HG03342 (cell line): ENCODE measurements at regions not wholly inside any gene's neighbourhood (a gene's known extent, or its start where the extent isn't known, plus 50 kb on each side); places are given as distances from the start of the nearest gene placed in this dataset.
"Not testable (repeated sequence)": the region's sequence is repeated elsewhere in the genome, so short reads cannot be mapped to it uniquely, and the experiment has no call there.

Experiments used
- ATAC-seq: cut with Tn5 transposase; IDR thresholded peaks from one replicate; pipeline ENCODE4 v1.9.1; 2021; ENCODE audit warnings: mild to moderate bottlenecking, moderate library complexity; ENCODE audit not compliant: unreplicated experiment

- ATAC-seq = no peak
Observed at GRCh38 chr4:81611221-81611620, 139.5 kb upstream of the RASGEF1B start.

GRCh38 chr4:81609844-81610243 is 138.1 kb upstream of the RASGEF1B start:
- no peak for ATAC-seq

- ATAC-seq = no peak
Observed at GRCh38 chr4:81607950-81608349, 136.2 kb upstream of the RASGEF1B start.

- no peak for ATAC-seq
Observed at GRCh38 chr4:81606801-81607501, 135.2 kb upstream of the RASGEF1B start.

- ATAC-seq = no peak
Observed at GRCh38 chr4:81606166-81606565, 134.5 kb upstream of the RASGEF1B start.

GRCh38 chr4:81605271-81605670 is 133.6 kb upstream of the RASGEF1B start:
- ATAC-seq = no peak

- ATAC-seq = no peak
Observed at GRCh38 chr4:81604683-81605218, 133.0 kb upstream of the RASGEF1B start.

GRCh38 chr4:81602854-81603253 is 131.1 kb upstream of the RASGEF1B start:
- no peak for ATAC-seq

GRCh38 chr4:81601358-81601694 is 129.6 kb upstream of the RASGEF1B start:
- ATAC-seq = no peak

- ATAC-seq = no peak
Observed at GRCh38 chr4:81600520-81601357, 129.0 kb upstream of the RASGEF1B start.

GRCh38 chr4:81599742-81600380 is 128.2 kb upstream of the RASGEF1B start:
- ATAC-seq = no peak

GRCh38 chr4:81595798-81596610 is 124.3 kb upstream of the RASGEF1B start:
- no peak for ATAC-seq

- ATAC-seq = no peak
Observed at GRCh38 chr4:81595287-81595686, 123.6 kb upstream of the RASGEF1B start.

- ATAC-seq = no peak
Observed at GRCh38 chr4:81594490-81595159, 122.9 kb upstream of the RASGEF1B start.

GRCh38 chr4:81592701-81593100 is 121.0 kb upstream of the RASGEF1B start:
- no peak for ATAC-seq

- no peak for ATAC-seq
Observed at GRCh38 chr4:81590596-81590995, 118.9 kb upstream of the RASGEF1B start.

GRCh38 chr4:81589262-81589661 is 117.6 kb upstream of the RASGEF1B start:
- ATAC-seq = no peak

GRCh38 chr4:81586706-81587105 is 115.0 kb upstream of the RASGEF1B start:
- ATAC-seq = no peak

- not testable (repeated sequence) for ATAC-seq
Observed at GRCh38 chr4:81580994-81581374, 109.3 kb upstream of the RASGEF1B start.

- no peak for ATAC-seq
Observed at GRCh38 chr4:81580346-81580993, 108.8 kb upstream of the RASGEF1B start.
